GM19328 (cell line): ENCODE measurements at regions not wholly inside any gene's neighbourhood (a gene's known extent, or its start where the extent isn't known, plus 50 kb on each side); places are given as distances from the start of the nearest gene placed in this dataset.

Experiments used
- ATAC-seq: cut with Tn5 transposase; IDR thresholded peaks from one replicate; pipeline ENCODE4 v1.9.1; 2021; ENCODE audit warnings: mild to moderate bottlenecking, moderate library complexity; ENCODE audit not compliant: unreplicated experiment

DNA sequence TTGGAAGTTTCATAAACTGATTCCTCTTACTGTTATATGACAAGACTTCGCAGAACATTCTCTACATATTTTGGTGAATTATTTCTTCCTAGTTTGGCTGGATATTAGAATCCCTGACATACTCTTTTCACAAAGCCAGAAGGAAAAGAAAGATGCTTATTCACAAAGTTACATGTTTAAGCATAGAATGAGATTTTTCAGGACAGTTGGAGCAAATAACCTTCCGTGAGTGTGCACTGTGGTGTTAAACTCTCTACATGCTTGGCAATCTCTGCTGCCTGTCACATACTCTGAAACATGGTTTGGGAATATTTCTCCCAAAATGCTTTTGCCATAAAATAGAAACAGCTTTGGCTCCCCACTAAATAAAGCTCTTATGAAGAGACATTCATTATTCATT is 230.0 kb upstream of the MTNR1B start:
- no peak for ATAC-seq

DNA sequence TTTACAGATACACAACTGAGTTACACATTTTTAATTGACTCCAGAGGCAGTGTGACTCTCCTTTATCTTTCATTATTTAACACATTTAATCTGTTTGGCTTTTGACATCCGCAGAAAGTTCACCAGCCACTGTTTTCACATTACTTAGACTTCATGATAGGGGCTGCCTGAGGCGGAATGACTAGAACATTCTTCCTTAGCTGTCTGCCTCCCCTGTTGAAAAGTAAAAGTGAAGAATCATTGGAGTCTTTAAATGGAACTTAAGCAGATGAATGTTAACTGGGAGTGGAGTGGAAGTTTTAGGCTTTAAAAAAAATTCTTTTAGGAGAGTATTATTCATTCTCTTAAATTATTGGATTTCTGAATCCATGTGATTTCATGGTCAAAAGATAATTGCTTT is 229.2 kb upstream of the MTNR1B start:
- ATAC-seq, result no peak

DNA sequence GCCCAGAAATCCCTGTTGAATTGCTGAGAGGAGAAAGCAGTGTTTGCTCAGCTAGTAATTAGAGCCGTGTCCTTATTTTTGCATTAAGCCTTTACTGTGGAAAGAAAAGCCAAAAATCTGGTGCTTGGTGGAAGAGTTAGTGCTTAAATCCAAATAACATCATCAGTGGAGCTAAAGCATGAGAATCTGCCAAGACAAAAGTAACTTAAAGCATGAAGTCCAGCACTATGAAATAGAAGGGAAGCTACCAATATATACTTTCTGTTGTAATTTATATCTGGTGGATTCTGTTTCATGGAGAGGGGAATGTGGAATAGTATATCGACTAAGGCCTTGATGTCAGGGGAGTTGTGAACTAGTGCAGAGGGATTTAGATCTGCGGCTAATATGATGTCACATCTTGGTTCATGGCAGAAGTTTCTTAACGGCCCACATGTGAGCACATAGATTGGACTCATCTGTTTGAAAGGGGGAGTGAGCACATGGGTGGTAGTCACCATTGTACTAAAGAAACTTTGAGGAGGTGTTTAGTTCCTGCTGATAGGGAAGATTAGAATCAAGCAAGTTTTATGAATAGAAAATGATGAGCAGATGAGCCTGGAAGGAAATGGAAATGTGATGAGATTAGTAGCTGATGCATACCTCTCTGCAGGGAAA is 224.4 kb upstream of the MTNR1B start:
- no peak for ATAC-seq

DNA sequence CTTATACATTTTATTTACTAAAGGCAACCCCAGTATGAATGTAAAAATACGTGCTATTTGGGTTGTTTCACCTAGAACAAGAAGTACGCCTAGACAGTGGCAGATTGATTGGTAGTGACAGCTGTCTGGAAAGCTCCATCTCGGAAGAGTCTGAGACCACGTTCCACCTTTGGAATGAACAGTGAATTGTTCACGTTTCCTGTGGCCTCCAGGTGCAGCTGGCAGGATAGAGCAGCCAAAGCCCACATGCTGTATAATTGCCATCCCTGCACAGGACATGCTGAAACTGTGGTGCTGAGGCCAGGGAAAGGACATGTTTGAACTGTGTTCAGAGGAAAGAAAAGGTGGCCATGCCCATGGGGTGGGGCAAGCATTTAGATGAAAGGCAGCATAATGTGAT is 218.7 kb upstream of the MTNR1B start:
- no peak for ATAC-seq

DNA sequence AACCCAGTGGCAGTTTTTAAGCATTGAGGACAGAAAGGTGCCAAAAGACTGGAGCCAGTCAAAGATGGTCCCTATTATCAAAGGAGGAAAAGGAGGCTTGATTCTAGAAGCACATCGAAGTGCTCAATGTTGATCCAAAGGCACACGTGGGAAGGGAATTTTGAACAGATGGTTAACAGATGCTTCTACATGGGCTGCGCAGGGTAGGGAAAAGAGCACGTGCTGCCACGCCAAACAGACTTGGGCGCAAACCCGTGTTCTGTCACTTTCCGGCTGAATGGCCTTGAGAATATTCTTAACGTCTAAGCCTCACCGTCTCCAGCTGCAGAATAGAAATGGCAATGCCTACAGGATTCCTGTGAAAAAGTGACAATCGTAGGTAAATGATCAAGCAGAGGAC is 217.9 kb upstream of the MTNR1B start:
- no peak for ATAC-seq

DNA sequence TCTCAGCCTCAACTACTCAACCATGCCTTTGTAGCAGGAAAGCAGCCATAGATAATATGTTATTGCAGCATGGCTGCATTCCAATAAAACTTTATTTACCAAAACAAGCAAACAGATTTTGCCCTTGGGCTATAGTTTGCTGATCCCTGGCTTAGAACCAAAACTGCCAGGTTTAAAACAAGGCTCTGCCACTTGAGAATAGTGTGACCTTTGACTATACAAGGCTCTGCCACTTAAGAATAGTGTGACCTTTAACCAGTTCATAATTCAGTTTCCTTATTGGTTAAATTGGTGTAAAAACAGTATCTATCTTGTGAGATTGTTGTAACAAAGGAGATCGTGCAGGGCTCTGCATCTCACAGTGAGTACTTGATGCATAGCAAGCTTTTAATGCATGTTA is 217.3 kb upstream of the MTNR1B start:
- ATAC-seq, result no peak

DNA sequence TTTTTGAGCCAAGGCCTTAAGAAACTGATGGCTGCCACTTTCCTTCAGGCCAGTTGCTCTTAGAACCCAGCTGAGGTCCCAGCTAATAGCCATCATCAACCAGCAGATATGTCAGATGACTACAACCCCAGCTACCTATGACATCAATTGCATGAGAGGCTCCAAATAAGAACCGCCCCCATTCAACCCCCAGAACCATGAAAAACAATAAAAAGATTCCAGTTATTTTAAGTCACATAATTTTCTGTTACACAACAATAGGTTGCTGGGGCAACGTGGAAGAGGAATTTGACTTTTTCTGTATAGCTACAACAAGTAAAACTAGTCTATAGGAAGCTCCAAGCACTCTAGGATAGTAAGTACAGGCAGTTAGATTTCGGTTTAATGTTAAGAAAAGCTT is 216.3 kb upstream of the MTNR1B start:
- ATAC-seq, result no peak

DNA sequence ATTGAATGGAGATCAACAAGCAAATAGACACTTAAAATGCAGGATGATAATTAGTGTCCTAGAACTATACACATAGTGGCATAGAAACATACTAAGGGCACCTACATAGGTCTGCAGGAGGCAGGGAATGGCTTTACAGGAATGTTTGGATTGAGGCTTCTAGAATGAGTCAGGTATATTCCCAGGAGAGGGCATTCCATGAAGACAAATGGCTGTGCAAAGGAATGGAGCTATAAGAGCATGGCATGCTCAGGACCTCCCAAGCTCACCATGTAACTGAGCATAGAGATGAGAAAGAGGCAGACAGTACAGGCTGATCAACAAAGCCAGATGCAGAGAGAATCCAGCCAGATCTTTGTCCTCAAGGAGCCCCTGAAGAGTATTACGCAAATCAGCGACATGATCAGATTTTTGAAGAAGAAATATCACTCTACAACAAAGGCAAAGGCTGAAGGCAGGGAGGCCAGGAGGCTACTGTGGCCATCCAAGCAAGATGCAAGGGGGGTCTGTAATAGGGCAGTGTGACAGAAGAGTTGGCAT is 211.1 kb upstream of the MTNR1B start:
- ATAC-seq, result no peak

DNA sequence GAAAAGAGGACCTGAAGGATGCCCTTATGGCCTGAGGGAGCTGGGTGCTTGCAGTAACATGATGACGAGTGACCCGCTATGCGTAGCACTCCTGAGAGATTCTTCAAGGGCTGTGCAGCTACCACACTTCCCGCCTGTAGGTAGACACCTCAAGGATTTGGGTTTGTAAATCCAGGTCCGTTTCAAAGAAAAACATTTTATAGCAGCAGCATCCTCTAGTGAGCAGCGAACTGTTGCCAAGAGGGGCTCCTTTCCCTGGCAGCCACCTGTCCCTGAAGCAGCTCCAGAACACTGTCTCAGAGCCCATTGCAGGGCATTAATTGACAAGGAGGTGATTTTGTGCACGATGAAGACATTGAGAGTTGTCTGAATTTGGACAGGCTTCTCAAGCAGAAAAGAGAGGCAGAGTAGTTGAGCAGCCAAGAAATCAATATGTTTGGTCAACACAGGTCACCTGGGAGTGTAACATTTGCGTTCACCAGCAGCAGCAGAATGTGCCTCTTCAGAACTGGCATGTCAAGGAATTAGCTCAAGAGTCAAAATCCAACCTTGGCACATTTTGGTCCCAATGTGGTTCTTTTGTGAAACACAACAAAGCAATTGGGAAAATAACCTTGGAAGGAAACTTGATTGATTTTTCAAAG is 209.8 kb upstream of the MTNR1B start:
- ATAC-seq, result no peak

DNA sequence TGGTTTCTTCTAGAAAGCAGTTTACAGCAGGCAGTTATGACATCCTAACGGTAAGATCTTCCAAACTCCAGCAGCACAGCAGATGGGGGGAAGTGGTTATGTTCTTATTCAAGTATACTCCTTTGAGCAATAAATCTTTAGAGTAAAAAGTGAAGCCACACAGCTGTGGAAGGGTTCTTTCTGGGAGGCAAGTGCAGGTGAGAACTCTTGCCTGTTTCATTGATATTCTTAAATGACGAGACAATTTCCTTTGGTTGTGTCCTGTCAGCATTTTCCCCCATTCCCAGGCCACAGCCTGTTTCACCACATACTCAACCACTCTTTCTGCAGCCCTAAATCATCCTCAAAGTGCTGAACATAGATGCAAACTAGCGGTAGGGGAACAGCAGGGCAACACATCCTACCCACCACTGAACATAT is 207.3 kb upstream of the MTNR1B start:
- no peak for ATAC-seq

DNA sequence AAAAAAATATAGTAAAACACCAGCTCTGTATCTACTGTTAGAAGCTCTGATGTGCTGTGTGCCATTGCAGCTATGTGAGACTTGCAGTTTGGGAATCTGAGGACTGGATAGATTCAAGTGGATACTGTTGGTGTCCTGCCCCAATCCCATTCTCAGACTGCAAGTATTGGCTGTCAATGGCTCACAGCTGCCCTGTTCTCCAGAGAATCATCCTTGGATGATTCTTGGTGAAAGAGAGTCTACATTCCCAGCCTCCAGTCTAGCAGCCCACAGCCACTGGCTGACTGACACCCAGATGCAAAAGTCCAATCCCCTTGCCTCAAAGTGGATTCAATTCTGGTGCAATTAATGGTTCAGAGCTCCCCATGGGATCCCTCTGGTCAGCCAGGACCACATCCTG is 206.1 kb upstream of the MTNR1B start:
- no peak for ATAC-seq

DNA sequence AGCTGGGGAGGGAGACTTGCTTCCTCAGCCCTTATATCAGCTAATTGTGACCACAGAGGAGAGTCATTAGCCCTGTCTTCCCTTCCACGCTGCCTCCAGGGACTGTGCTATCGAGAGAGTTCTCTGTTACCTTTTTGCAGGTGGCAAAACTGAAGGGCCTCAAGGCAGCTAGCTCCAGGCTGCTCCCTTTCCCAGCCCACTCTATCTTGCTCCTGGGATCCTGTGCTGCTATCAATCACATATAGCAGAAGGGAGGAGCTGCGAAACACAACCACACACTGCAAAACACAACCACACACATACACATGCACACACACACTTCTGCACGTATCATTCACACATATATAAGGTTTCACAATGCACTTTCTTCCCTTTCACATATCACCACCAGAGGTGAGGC is 205.3 kb upstream of the MTNR1B start:
- no peak for ATAC-seq

DNA sequence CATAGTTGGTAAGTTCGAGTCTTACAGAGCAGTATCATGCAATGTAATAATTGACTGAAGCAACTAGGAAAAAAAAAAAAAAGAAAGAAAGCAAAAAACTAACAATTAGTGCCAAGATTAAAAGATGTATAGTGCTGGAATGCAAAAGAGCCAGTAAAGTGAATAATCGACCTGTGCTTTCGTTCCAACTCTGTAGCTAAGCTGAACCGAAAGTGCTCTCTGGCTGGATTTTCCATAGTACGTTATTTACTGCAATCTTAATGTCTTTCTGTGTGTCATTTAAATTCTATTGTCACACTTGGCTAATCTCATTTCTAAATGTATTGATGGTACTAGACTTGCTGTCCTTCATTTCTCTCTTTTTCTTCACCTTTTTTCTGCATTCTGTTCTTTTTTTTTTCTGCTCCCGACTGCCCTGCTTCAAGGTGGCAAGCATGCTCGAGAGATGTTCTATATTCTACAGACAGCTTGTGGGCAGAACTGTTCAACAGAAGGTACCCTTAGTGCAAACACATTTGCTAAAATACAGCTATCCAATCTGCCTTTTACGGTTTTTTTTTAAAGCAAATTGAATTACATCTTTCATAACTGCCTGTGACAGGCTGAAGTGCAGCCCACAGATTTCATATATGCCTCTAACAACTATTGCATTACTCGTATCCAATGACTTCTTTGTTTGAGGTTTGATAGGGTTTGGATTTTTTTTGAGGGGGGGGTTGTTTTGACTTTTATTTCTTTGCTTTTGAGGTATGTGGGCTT is 204.2 kb upstream of the MTNR1B start:
- no peak for ATAC-seq

DNA sequence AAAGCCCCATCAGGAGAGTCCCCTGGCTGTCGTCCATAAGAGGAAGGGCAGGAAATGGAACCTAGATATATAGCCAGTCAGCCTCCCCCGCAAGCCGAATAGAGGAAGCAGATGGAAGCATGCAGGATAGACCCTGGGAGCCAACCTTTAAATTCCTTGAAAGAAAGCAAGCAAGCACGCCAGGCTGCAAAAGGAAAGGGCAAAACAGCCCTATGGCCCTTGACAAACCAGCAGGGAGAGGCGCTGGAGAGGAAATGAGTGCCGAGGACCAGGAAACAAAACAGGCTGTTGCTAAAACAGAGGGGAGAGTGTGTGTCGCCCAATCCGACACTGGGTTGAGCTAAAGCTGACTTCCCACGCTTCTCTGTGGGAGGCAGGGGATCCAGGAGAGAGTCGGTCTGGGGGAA is 203.5 kb upstream of the MTNR1B start:
- no peak for ATAC-seq

DNA sequence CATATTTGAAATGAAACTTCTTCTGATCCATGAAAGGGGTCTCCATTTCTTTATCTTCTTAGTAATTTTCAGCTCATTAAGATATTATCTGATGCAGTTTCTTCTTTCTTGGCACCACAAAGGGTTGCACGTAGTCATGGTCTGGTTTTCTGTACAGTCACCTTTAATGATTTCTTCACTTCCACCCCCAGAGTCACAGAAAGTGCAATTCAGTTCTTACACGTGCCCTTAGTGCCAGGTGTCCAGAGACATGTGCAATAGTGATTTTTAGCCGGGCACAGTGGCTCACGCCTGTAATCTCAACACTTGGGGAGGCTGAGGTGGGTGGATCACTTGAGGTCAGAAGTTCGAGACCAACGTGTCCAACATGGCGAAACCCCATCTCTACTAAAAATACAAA is 202.8 kb upstream of the MTNR1B start:
- ATAC-seq, result no peak

DNA sequence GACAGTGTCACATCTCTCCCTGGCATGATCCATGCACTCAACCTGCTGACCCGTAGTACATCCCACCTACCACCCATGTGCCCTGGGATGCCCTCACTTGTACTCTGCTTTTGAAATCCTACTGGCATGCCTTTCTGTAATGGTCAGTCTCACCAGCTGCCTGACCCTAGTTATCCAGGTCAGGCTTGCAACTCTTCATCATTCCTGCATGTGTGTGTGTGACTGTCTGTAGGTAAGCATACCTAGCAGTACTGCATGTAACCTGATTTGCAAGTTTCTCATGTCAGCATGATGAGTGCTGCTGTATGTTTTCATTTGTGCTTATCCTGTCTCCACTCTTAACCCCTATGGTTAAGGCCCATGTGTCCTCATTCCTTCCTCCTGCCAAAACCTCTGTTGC is 202.0 kb upstream of the MTNR1B start:
- no peak for ATAC-seq

DNA sequence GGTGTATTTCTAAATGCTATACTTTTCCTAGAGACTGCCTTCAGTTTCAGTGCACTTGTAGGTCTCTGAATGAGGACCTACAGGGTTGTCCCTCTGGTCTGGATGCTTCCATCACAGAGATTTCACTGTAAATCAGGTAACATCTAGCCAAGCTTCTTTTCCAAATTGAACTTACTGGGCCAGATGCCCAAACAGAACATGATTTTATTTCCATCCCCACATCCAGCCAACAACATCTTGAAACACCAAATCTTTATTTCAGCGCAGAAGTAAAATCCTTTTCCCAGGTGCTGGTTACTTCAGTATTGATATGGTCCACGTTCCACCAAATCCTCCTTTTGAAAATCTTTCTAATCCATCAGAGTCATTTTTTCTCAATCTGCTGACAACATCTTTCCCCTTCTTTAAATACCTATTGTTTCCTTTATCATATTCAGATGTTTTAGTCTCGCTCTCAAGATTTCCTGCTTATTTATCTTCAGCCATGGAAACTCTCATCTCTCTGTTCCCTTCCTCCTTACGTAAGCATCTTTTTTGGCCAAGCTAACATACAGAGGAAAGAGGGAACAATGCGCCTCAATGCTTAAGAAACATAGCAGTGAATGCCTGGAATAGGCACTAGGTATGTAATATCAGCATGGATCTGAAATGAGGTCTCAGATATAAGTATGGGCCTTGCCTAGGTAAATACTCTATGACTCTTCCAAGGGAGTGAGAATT is 201.2 kb upstream of the MTNR1B start:
- ATAC-seq, result no peak

DNA sequence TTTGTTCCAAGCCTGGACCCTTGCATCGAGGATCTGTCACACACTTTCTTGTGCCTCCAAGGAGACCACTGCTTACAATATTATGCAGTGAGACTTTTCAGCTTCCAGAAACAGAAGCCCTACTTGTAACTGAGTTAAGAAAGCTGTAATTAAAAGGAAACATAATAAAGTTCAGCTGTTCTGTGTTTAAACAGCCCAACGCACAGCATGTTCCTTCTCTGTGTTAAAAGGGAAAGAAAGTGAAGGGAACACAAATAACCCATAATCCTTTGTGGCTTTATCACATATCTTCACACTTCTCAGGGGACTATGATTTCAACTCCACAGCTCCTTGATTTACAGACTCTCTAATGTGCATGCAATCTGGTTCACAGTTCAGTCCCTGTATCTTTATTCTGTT is 200.3 kb upstream of the MTNR1B start:
- no peak for ATAC-seq

DNA sequence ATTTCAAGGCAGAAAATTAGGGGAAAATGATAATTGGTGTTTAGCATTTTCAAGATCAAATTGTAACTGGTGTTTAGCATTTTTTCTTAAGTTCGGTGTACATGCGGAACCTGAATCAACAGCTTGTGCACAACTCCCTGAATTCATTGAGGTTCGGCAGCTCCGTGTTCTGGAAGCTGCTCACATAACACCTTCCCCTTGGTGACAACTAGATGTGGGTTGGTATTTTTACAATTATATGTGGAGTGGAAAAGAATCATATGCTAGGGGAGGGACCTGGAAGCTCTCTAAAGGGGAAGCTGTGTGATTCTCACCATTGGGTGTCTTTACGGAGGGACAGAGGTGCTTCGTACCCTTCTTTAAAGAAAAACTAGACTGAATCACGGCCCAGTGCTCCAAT is 199.0 kb upstream of the MTNR1B start:
- ATAC-seq, result no peak

DNA sequence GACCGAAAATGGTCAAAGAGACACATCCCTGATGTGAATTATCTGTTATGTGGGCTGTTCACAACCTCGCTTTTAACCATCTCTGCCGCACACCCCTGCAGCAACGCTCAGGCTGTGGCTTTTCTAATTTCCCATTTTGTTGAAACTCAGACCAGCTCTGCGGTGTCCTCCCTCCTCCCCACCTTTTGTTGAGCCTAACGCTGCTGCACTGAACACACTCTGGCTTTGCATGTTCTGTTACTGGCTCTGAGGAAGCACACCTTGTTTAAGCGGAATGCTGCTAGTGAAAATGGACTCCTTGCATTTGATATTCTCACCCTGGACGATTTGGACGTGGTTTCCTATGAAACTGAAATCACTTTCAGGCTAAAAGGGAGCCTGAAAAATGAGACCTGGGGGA is 198.5 kb upstream of the MTNR1B start:
- ATAC-seq, result no peak

DNA sequence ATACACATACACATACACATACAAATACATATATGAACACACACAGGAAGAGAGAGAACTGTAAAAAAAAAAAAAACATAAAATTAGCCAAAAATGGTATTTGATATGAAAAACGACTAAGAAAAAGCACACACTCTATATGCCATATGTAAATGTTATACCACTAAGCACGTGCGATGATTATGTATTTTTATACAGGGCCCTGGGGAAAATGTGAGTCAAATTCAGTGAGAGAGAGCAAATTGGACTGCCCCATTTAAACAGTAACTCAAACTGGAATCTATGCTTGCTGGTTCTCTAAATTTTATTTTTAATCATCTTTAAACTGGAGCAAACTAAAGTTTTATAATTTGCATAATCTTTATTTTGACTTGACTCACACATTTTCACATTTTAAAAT is 197.8 kb upstream of the MTNR1B start:
- no peak for ATAC-seq
